ENCODE measurements at regions not wholly inside any gene's neighbourhood (a gene's known extent, or its start where the extent isn't known, plus 50 kb on each side); places are given as distances from the start of the nearest gene placed in this dataset.
A peak's percentile ranks its signal among the peaks of the same experiment; 100 is the strongest.

DNA sequence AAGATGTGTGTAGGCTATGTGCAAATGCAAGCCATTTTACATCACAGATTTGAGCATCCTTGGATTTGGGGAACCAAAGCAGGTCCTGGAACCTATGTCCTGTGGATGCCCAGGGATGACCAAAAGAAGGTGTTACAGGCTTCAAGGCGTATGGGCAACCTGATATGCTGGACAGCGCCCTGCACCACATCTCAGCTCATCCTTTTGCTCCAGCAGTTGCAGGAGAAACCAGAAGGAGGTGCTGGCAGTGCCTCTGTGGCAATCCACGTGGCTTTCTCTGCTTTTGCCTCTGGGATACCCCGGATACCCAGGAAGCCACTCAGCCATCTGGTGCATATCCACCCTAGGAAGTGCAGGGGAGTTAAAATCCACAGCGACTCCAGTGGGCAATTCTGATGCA, 110.3 kb upstream of the VSTM2B start:
- Histone ChIP-seq H3K27ac (ENCODE audit: low read depth, low read length) (no peak overlapping the region), H2AFZ (ENCODE audit: low read depth, low read length, poor library complexity, severe bottlenecking) (no peak overlapping the region), H3K27me3 (ENCODE audit: insufficient read depth, low read length) (peaks cover 7% of the 10 kb centered on the region; the same call in 1 of the 2 replicates), H3K9me2 (ENCODE audit: insufficient read depth) (no peaks in the 10 kb centered on the region), H3K9ac (ENCODE audit: low read length) (no peak overlapping the region), H3K9me3 (ENCODE audit: control insufficient read depth in 1 of 2, insufficient read depth in 1 of 2, low read depth in 1 of 2, low read length in 2 of 2) (no peaks in the 10 kb centered on the region), H4K20me1 (ENCODE audit: insufficient read depth) (no peaks in the 10 kb centered on the region), H3K36me3 (ENCODE audit: control insufficient read depth in 1 of 2, insufficient read depth in 2 of 2, low read length in 2 of 2) (no peaks in the 10 kb centered on the region), H3K4me3 (replicated peaks in 1 of 2; ENCODE audit: low read depth in 1 of 2, low read length in 2 of 2) (no peak overlapping the region), H3K4me1 (ENCODE audit: control insufficient read depth in 1 of 2, insufficient read depth in 2 of 2, low read length in 2 of 2) (no peaks in the 10 kb centered on the region), H3K4me2 (ENCODE audit: low read length) (no peak overlapping the region), H3K79me2 (ENCODE audit: insufficient read depth, low read length) (no peaks in the 10 kb centered on the region)
- ChIA-PET RAD21 (ENCODE audit: low non-redundant PET in 1 of 2, low total read pairs in 2 of 2, uncharacterized antibody in 2 of 2, unreplicated experiment in 2 of 2) (no interaction called here), CTCF (no interaction called here), POLR2A (no interaction called here)
- no peak for TF ChIP-seq SP1 (IDR thresholded peaks at IDR 0.05; ENCODE audit: low read depth)
- TF ChIP-seq, protein P1, sequence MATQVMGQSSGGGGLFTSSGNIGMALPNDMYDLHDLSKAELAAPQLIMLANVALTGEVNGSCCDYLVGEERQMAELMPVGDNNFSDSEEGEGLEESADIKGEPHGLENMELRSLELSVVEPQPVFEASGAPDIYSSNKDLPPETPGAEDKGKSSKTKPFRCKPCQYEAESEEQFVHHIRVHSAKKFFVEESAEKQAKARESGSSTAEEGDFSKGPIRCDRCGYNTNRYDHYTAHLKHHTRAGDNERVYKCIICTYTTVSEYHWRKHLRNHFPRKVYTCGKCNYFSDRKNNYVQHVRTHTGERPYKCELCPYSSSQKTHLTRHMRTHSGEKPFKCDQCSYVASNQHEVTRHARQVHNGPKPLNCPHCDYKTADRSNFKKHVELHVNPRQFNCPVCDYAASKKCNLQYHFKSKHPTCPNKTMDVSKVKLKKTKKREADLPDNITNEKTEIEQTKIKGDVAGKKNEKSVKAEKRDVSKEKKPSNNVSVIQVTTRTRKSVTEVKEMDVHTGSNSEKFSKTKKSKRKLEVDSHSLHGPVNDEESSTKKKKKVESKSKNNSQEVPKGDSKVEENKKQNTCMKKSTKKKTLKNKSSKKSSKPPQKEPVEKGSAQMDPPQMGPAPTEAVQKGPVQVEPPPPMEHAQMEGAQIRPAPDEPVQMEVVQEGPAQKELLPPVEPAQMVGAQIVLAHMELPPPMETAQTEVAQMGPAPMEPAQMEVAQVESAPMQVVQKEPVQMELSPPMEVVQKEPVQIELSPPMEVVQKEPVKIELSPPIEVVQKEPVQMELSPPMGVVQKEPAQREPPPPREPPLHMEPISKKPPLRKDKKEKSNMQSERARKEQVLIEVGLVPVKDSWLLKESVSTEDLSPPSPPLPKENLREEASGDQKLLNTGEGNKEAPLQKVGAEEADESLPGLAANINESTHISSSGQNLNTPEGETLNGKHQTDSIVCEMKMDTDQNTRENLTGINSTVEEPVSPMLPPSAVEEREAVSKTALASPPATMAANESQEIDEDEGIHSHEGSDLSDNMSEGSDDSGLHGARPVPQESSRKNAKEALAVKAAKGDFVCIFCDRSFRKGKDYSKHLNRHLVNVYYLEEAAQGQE (IDR thresholded peaks at IDR 0.05; ENCODE audit: low read depth): peak; percentile 46
- intact Hi-C loops (cut with micrococcal nuclease): no loop called here
- DNase-seq (ENCODE audit: low read depth, low spot score) (no peak), ATAC-seq (peak; percentile 44; the same call in 1 of the 2 replicates)
- no TSS peak for BruUV-seq (replicated peaks)

DNA sequence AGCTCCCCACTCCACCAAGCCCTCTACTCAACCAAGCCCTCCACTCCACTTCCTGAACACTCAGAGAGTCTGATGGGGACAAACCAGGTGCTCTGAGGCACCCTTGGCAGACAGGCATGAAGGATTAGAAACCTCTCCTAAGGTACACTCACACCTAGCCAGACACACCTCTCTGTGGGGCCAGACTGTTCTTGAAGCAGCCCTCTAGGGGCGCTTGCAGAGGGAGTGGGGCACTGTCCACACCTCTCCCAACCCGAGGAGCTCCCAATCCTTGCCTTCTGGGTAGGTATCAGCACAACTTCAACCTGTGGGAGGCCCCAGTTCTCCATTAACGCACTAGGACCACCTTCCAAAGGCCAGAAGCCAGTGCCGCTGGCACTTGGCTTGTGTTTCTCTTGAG, 108.7 kb upstream of the VSTM2B start:
- DNase-seq (ENCODE audit: low read depth, low spot score) (no peak), ATAC-seq (peak; percentile 78)
- H3K27me3 ChIP-seq (ENCODE audit: insufficient read depth, low read length): peaks cover 7% of the 10 kb centered on the region; the same call in 1 of the 2 replicates
- H3K4me3 ChIP-seq (replicated peaks in 1 of 2; ENCODE audit: low read depth in 1 of 2, low read length in 2 of 2): no peak overlapping the region
- TF ChIP-seq SIN3A (IDR thresholded peaks at IDR 0.05; ENCODE audit: low read depth): no peak
- no peak for TF ChIP-seq SP1 (IDR thresholded peaks at IDR 0.05; ENCODE audit: low read depth)
- TF ChIP-seq, protein P2, sequence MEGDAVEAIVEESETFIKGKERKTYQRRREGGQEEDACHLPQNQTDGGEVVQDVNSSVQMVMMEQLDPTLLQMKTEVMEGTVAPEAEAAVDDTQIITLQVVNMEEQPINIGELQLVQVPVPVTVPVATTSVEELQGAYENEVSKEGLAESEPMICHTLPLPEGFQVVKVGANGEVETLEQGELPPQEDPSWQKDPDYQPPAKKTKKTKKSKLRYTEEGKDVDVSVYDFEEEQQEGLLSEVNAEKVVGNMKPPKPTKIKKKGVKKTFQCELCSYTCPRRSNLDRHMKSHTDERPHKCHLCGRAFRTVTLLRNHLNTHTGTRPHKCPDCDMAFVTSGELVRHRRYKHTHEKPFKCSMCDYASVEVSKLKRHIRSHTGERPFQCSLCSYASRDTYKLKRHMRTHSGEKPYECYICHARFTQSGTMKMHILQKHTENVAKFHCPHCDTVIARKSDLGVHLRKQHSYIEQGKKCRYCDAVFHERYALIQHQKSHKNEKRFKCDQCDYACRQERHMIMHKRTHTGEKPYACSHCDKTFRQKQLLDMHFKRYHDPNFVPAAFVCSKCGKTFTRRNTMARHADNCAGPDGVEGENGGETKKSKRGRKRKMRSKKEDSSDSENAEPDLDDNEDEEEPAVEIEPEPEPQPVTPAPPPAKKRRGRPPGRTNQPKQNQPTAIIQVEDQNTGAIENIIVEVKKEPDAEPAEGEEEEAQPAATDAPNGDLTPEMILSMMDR (IDR thresholded peaks at IDR 0.05 in 2 of 3, conservative IDR thresholded peaks at IDR 0.05 in 1 of 3; ENCODE audit: borderline replicate concordance in 1 of 3, insufficient read depth in 1 of 3, low read depth in 2 of 3, low read length in 2 of 3): peak in 2 of 3 experiments; percentile 12 to 18; a peak in 1 of 6 replicates
- TF ChIP-seq JUND (IDR thresholded peaks at IDR 0.05): no peak
- H2AFZ ChIP-seq (ENCODE audit: low read depth, low read length, poor library complexity, severe bottlenecking): no peak overlapping the region
- H3K9me3 ChIP-seq (ENCODE audit: control insufficient read depth in 1 of 2, insufficient read depth in 1 of 2, low read depth in 1 of 2, low read length in 2 of 2): no peaks in the 10 kb centered on the region
- H3K9ac ChIP-seq (ENCODE audit: low read length): no peak overlapping the region
- no peaks in the 10 kb centered on the region for H3K9me2 ChIP-seq (ENCODE audit: insufficient read depth)
- CTCF ChIA-PET: interaction anchor here (1.3 kb wide), 1 partner anchor 111 kb away, joined by 3 read pairs; no protein-coding TSS in a partner anchor
- POLR2A ChIA-PET: no interaction called here
- RAD21 ChIA-PET (ENCODE audit: low non-redundant PET in 1 of 2, low total read pairs in 2 of 2, uncharacterized antibody in 2 of 2, unreplicated experiment in 2 of 2): no interaction called here
- H3K36me3 ChIP-seq (ENCODE audit: control insufficient read depth in 1 of 2, insufficient read depth in 2 of 2, low read length in 2 of 2): no peaks in the 10 kb centered on the region
- no peak overlapping the region for H3K4me2 ChIP-seq (ENCODE audit: low read length)
- intact Hi-C loops (cut with micrococcal nuclease): no loop called here
- no peaks in the 10 kb centered on the region for H3K79me2 ChIP-seq (ENCODE audit: insufficient read depth, low read length)
- no peaks in the 10 kb centered on the region for H4K20me1 ChIP-seq (ENCODE audit: insufficient read depth)
- BruUV-seq (replicated peaks): no TSS peak
- no peak overlapping the region for H3K27ac ChIP-seq (ENCODE audit: low read depth, low read length)
- H3K4me1 ChIP-seq (ENCODE audit: control insufficient read depth in 1 of 2, insufficient read depth in 2 of 2, low read length in 2 of 2): no peaks in the 10 kb centered on the region
